ENCODE measurements at regions not wholly inside any gene's neighbourhood (a gene's known extent, or its start where the extent isn't known, plus 50 kb on each side); places are given as distances from the start of the nearest gene placed in this dataset.

DNA sequence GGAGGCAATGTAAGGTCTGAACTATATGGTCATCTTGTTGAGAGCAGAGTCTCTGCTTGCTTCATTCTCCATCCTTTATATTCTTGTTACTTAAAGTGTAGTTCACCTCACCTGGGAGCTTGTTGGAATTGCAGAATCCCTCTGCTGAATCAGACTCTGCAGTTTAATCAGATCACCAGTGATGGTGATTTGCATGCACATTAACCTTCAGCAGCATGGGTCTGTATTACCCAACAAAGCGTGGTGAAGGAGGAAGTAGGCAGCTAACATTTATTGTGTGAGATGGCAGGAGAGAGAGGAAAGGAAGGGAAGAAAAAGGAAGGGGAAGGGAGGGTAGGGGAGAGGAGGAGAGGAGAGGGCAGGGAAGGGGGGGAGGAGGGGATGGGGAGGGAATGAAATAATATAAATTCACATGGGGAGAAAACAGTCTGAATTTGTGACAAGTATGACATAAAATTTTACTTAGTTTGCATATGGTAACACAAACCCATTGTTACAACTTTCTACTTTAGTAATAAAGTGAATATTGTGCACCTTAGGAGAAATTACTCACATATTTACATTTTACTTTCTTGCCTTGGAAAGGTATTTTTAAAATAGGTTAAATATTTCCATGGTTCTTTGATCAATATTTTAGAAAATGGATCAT is 740.7 kb downstream of the DHX35 start:
- Histone ChIP-seq H3K4me3 (no peak overlapping the region), H3K27me3 (no peaks in the 10 kb centered on the region), H3K27ac (no peak overlapping the region), H3K36me3 (no peaks in the 10 kb centered on the region), H3K9me3 (no peaks in the 10 kb centered on the region), H3K4me1 (peaks cover 0 to 48% (median 11%) of the 10 kb centered on the region in 9 donors)
- 69 to 79% methylated on average over 1 of the region's 1 CpG for whole genome bisulfite sequencing, 2 donors
- ATAC-seq, result no peak
- TF ChIP-seq, protein P1, sequence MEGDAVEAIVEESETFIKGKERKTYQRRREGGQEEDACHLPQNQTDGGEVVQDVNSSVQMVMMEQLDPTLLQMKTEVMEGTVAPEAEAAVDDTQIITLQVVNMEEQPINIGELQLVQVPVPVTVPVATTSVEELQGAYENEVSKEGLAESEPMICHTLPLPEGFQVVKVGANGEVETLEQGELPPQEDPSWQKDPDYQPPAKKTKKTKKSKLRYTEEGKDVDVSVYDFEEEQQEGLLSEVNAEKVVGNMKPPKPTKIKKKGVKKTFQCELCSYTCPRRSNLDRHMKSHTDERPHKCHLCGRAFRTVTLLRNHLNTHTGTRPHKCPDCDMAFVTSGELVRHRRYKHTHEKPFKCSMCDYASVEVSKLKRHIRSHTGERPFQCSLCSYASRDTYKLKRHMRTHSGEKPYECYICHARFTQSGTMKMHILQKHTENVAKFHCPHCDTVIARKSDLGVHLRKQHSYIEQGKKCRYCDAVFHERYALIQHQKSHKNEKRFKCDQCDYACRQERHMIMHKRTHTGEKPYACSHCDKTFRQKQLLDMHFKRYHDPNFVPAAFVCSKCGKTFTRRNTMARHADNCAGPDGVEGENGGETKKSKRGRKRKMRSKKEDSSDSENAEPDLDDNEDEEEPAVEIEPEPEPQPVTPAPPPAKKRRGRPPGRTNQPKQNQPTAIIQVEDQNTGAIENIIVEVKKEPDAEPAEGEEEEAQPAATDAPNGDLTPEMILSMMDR (IDR thresholded peaks at IDR 0.05), result no peak
- DNase-seq, result no peak
- intact Hi-C loops (cut with DNase I), result no loop called here

DNA sequence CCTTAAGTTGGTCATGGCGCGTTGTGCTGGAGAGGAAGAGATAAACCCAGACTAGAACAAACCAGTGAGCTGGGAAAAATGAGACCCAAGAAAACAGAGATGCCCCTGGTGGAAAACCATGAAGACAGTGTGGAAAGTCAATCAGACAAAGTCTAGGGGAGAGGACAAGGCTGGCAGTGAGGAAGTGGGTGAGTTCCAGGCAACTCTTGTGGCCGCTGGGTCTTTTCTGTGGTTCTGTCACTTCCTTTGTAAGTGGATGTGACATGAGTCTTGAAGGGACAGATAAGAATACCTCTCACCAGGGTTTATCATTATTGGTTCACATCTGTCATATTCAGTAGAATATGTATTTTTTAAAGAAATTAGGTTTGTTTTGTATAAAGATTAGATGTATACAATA is 738.4 kb downstream of the DHX35 start:
- intact Hi-C loops (cut with DNase I), result no loop called here
- peak overlapping the region in 1 of 10 donors; percentile 73 for H3K27ac ChIP-seq
- 89 to 94% methylated on average over 3 of the region's 3 CpGs for WGBS, 2 donors

DNA sequence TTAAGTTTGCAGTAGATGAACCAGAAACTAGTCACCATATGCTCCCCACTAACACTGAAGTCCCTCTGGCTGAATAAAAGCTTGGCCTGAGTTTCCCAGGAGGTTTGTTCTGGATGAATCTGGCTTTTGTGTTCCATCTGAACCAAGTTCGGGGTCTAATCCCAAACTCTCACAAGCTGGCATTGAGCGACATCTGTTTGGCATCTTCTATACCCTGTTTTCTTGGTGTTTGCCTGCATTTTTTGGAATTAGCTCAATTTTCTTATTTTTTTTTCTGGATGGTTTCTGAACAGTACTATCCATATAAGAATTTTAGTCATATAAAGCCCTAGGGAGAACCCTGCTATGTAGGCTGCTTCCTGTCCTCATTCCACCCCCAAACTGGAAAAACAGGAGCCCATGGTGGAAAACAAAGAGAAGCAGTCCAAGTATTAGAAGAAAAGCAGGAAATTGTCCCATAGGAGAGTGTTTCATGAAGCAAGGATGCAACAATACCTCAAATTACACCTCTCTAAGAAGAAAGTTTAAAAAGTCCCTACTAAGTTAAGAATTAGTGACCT is 737.1 kb downstream of the DHX35 start:
- Histone ChIP-seq H3K27me3 (no peaks in the 10 kb centered on the region), H3K9me3 (no peaks in the 10 kb centered on the region), H3K4me1 (peaks cover 0 to 24% (median 11%) of the 10 kb centered on the region in 9 donors), H3K36me3 (no peaks in the 10 kb centered on the region), H3K27ac (peak overlapping the region in 6 of 10 donors; percentile 34 to 73 (median 50)), H3K4me3 (no peak overlapping the region)
- TF ChIP-seq, protein P1 (IDR thresholded peaks at IDR 0.05), result no peak
- DNase-seq (no peak), ATAC-seq (peak in 6 of 8 donors; percentile 29 to 82 (median 64))
- WGBS, 2 donors, result 38% methylated on average over 2 of the region's 2 CpGs
- intact Hi-C loops (cut with DNase I), result no loop called here

More for the DNA sequence above, 738.4 kb downstream of the DHX35 start:
- no peak for DNase-seq
- Histone ChIP-seq H3K4me3 (no peak overlapping the region), H3K9me3 (no peaks in the 10 kb centered on the region), H3K4me1 (peaks cover 0 to 30% (median 11%) of the 10 kb centered on the region in 9 donors), H3K27me3 (no peaks in the 10 kb centered on the region), H3K36me3 (no peaks in the 10 kb centered on the region)
- TF ChIP-seq, protein P1 (IDR thresholded peaks at IDR 0.05), result no peak
- ATAC-seq, result no peak

DNA sequence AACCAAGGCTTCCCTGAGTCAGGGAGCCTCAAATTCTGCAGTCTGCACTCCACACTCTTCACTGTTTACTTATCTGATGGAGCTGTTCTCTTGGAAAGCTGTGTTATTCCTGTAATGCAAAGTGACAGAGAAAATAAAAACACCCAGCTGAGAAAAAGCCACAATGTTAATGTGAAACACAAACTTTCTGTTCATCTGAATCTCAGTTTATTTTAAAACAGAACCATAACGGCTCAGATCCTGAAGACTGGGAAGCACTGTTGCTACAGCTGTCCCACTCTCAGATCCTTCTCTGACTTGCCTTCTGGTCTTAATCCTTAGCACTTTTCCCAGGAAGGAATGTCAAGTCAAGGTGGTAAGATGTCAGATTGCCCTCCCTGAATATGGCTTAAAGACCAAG is 736.6 kb downstream of the DHX35 start:
- no peak for DNase-seq
- H3K4me3 ChIP-seq, result no peak overlapping the region
- no peaks in the 10 kb centered on the region for H3K9me3 ChIP-seq
- TF ChIP-seq, protein P1 (IDR thresholded peaks at IDR 0.05), result no peak
- H3K27me3 ChIP-seq, result no peaks in the 10 kb centered on the region
- no peaks in the 10 kb centered on the region for H3K36me3 ChIP-seq
- intact Hi-C loops (cut with DNase I), result no loop called here
- peak overlapping the region in 6 of 10 donors; percentile 34 to 73 (median 50) for H3K27ac ChIP-seq
- peaks cover 0 to 24% (median 11%) of the 10 kb centered on the region in 9 donors for H3K4me1 ChIP-seq
- peak in 6 of 8 donors; percentile 27 to 52 (median 37) for ATAC-seq
- 31 to 56% methylated on average over 1 of the region's 1 CpG for WGBS, 2 donors
